ENCODE measurements at regions not wholly inside any gene's neighbourhood (a gene's known extent, or its start where the extent isn't known, plus 50 kb on each side); places are given as distances from the start of the nearest gene placed in this dataset.

- FAIRE-seq: no peak
- DNase-seq (ENCODE audit: low spot score in 2 of 2): no peak
Observed at GRCh38 chr6:125533710-125534397, 215.6 kb upstream of the HEY2 start.

- no peak for DNase-seq (ENCODE audit: low spot score in 2 of 2)
- no peak for FAIRE-seq
Observed at GRCh38 chr6:125534430-125535263, 214.8 kb upstream of the HEY2 start.

- FAIRE-seq (no peak), DNase-seq (ENCODE audit: low spot score in 2 of 2) (no peak)
Observed at GRCh38 chr6:125537090-125537489, 212.3 kb upstream of the HEY2 start.

GRCh38 chr6:125539892-125540291 lies 209.5 kb upstream of the HEY2 start:
- DNase-seq (ENCODE audit: low spot score in 2 of 2) (no peak), FAIRE-seq (no peak)

- no peak for DNase-seq (ENCODE audit: low spot score in 2 of 2)
- no peak for FAIRE-seq
Observed at GRCh38 chr6:125544819-125545218, 204.6 kb upstream of the HEY2 start.

GRCh38 chr6:125546841-125547251 lies 202.6 kb upstream of the HEY2 start:
- DNase-seq (ENCODE audit: low spot score in 2 of 2) (no peak), FAIRE-seq (no peak)

GRCh38 chr6:125547381-125547780 lies 202.1 kb upstream of the HEY2 start:
- no peak for DNase-seq (ENCODE audit: low spot score in 2 of 2)
- no peak for FAIRE-seq

GRCh38 chr6:125549202-125549884 lies 200.1 kb upstream of the HEY2 start:
- no peak for FAIRE-seq
- no peak for DNase-seq (ENCODE audit: low spot score in 2 of 2)

- DNase-seq (ENCODE audit: low spot score in 2 of 2): no peak
- no peak for FAIRE-seq
Observed at GRCh38 chr6:125550892-125551291, 198.5 kb upstream of the HEY2 start.

- FAIRE-seq: no peak
- no peak for DNase-seq (ENCODE audit: low spot score in 2 of 2)
Observed at GRCh38 chr6:125552819-125553218, 196.6 kb upstream of the HEY2 start.

- DNase-seq (ENCODE audit: low spot score in 2 of 2): no peak
Observed at GRCh38 chr6:125554456-125554855, 195.0 kb upstream of the HEY2 start.

GRCh38 chr6:125558241-125558843 lies 191.1 kb upstream of the HEY2 start:
- no peak for DNase-seq (ENCODE audit: low spot score in 2 of 2)

More at GRCh38 chr6:125554456-125554855, 195.0 kb upstream of the HEY2 start:
- no peak for FAIRE-seq

GRCh38 chr6:125558907-125559306 lies 190.5 kb upstream of the HEY2 start:
- DNase-seq (ENCODE audit: low spot score in 2 of 2) (no peak), FAIRE-seq (no peak)

More at GRCh38 chr6:125558241-125558843, 191.1 kb upstream of the HEY2 start:
- FAIRE-seq: no peak

GRCh38 chr6:125562156-125562555 lies 187.3 kb upstream of the HEY2 start:
- FAIRE-seq: no peak
- DNase-seq (ENCODE audit: low spot score in 2 of 2): no peak

- DNase-seq (ENCODE audit: low spot score in 2 of 2): no peak
- no peak for FAIRE-seq
Observed at GRCh38 chr6:125564941-125565340, 184.5 kb upstream of the HEY2 start.

- no peak for FAIRE-seq
- DNase-seq (ENCODE audit: low spot score in 2 of 2): no peak
Observed at GRCh38 chr6:125567407-125567806, 182.0 kb upstream of the HEY2 start.

GRCh38 chr6:125568609-125569008 lies 180.8 kb upstream of the HEY2 start:
- DNase-seq (ENCODE audit: low spot score in 2 of 2) (no peak), FAIRE-seq (no peak)

- DNase-seq (ENCODE audit: low spot score in 2 of 2) (no peak), FAIRE-seq (no peak)
Observed at GRCh38 chr6:125570526-125570925, 178.9 kb upstream of the HEY2 start.

GRCh38 chr6:125571207-125571755 lies 178.2 kb upstream of the HEY2 start:
- DNase-seq (ENCODE audit: low spot score in 2 of 2): no peak
- no peak for FAIRE-seq

- FAIRE-seq: no peak
- DNase-seq (ENCODE audit: low spot score in 2 of 2): no peak
Observed at GRCh38 chr6:125574604-125575003, 174.8 kb upstream of the HEY2 start.

Measured in frontal cortex (tissue), 3 donors.